GM19023 (cell line): ENCODE measurements at regions not wholly inside any gene's neighbourhood (a gene's known extent, or its start where the extent isn't known, plus 50 kb on each side); places are given as distances from the start of the nearest gene placed in this dataset.

ENCODE experiments used
- ATAC-seq: cut with Tn5 transposase; IDR thresholded peaks from one replicate; pipeline ENCODE4 v1.9.1; 2021; ENCODE audit warnings: mild to moderate bottlenecking, moderate library complexity; ENCODE audit not compliant: unreplicated experiment

GRCh38 chr2:22616031-22616430, 768.9 kb upstream of the KLHL29 start:
- no peak for ATAC-seq

- ATAC-seq = no peak
Observed at GRCh38 chr2:22623620-22624019, 761.4 kb upstream of the KLHL29 start.

GRCh38 chr2:22626621-22627020, 758.4 kb upstream of the KLHL29 start:
- no peak for ATAC-seq

GRCh38 chr2:22628221-22628620, 756.8 kb upstream of the KLHL29 start:
- ATAC-seq = no peak

- ATAC-seq = no peak
Observed at GRCh38 chr2:22628906-22629305, 756.1 kb upstream of the KLHL29 start.

- ATAC-seq = no peak
Observed at GRCh38 chr2:22634167-22634566, 750.8 kb upstream of the KLHL29 start.

- ATAC-seq = no peak
Observed at GRCh38 chr2:22656426-22656825, 728.6 kb upstream of the KLHL29 start.

- no peak for ATAC-seq
Observed at GRCh38 chr2:22673529-22673928, 711.5 kb upstream of the KLHL29 start.

GRCh38 chr2:22683914-22684313, 701.1 kb upstream of the KLHL29 start:
- ATAC-seq = no peak

GRCh38 chr2:22690096-22690495, 694.9 kb upstream of the KLHL29 start:
- no peak for ATAC-seq

- ATAC-seq = no peak
Observed at GRCh38 chr2:22691666-22692065, 693.3 kb upstream of the KLHL29 start.

GRCh38 chr2:22692746-22693145, 692.2 kb upstream of the KLHL29 start:
- ATAC-seq = no peak

- no peak for ATAC-seq
Observed at GRCh38 chr2:22694300-22694699, 690.7 kb upstream of the KLHL29 start.

GRCh38 chr2:22694856-22695255, 690.1 kb upstream of the KLHL29 start:
- ATAC-seq = no peak

GRCh38 chr2:22697054-22697788, 687.8 kb upstream of the KLHL29 start:
- ATAC-seq = no peak

- no peak for ATAC-seq
Observed at GRCh38 chr2:22701561-22702160, 683.3 kb upstream of the KLHL29 start.

- ATAC-seq = no peak
Observed at GRCh38 chr2:22703286-22703920, 681.6 kb upstream of the KLHL29 start.

GRCh38 chr2:22719396-22719795, 665.6 kb upstream of the KLHL29 start:
- no peak for ATAC-seq

- ATAC-seq = no peak
Observed at GRCh38 chr2:22729466-22729865, 655.5 kb upstream of the KLHL29 start.

GRCh38 chr2:22734373-22735045, 650.5 kb upstream of the KLHL29 start:
- ATAC-seq = no peak

GRCh38 chr2:22737144-22737543, 647.8 kb upstream of the KLHL29 start:
- no peak for ATAC-seq

- ATAC-seq = no peak
Observed at GRCh38 chr2:22741216-22741615, 643.8 kb upstream of the KLHL29 start.
